Tibial nerve (tissue), 4 donors: ENCODE measurements at regions not wholly inside any gene's neighbourhood (a gene's known extent, or its start where the extent isn't known, plus 50 kb on each side); places are given as distances from the start of the nearest gene placed in this dataset.

Experiments
- EP300 ChIP-seq, 2 donors: sonication (generic); formaldehyde crosslinking; IDR thresholded peaks; one replicate each; pipeline ENCODE4 v1.6.1; 2017; ENCODE audit warnings: antibody characterized with exemption in 2 of 2, mild to moderate bottlenecking in 1 of 2
- POLR2A ChIP-seq, 2 donors: fragments of 450-650 bp; IDR thresholded peaks; one replicate each; pipeline ENCODE4 v1.6.1; 2017; ENCODE audit warnings: antibody characterized with exemption in 2 of 2, mild to moderate bottlenecking in 2 of 2, moderate library complexity in 2 of 2
- TF ChIP-seq, protein P1 (sequence below), 5 experiments: fragments of 200-600 bp in 3 of 5; fragments of 450-650 bp in 2 of 5; sonication (generic) in 3 of 5; IDR thresholded peaks; one replicate each; pipeline ENCODE4 v1.5.1; 2016 to 2019; ENCODE audit warnings: antibody characterized with exemption in 5 of 5, mild to moderate bottlenecking in 3 of 5, moderate library complexity in 2 of 5

DNA sequence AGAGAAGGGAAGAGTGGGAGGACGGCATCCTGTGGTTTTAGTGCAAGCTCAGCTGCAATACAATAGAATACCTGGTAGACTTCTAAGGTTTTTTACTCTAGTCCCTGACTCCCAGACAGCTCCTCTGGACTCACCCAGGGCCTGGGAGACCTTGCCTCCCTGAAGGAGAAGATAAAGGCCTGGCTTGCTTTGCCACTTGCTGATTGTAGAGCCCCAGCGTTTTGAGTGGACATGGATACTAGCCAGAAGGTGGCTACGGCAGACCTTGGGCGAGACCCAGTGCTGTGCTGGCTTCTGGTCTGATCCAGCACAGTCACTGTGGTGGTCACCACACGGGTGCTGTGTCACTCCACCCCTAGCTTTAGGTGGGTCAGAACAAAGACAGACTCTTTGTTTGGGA lies 72.2 kb upstream of the TTC14 start:
- TF ChIP-seq, protein P1, sequence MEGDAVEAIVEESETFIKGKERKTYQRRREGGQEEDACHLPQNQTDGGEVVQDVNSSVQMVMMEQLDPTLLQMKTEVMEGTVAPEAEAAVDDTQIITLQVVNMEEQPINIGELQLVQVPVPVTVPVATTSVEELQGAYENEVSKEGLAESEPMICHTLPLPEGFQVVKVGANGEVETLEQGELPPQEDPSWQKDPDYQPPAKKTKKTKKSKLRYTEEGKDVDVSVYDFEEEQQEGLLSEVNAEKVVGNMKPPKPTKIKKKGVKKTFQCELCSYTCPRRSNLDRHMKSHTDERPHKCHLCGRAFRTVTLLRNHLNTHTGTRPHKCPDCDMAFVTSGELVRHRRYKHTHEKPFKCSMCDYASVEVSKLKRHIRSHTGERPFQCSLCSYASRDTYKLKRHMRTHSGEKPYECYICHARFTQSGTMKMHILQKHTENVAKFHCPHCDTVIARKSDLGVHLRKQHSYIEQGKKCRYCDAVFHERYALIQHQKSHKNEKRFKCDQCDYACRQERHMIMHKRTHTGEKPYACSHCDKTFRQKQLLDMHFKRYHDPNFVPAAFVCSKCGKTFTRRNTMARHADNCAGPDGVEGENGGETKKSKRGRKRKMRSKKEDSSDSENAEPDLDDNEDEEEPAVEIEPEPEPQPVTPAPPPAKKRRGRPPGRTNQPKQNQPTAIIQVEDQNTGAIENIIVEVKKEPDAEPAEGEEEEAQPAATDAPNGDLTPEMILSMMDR (IDR thresholded peaks at IDR 0.05), result no peak
- TF ChIP-seq POLR2A (IDR thresholded peaks at IDR 0.05) (no peak), EP300 (IDR thresholded peaks at IDR 0.05) (no peak)
